H9 (cell line): ENCODE measurements at regions not wholly inside any gene's neighbourhood (a gene's known extent, or its start where the extent isn't known, plus 50 kb on each side); places are given as distances from the start of the nearest gene placed in this dataset.

Experiments
- DNase-seq: peaks from one replicate; pipeline ENCODE4 v3.0.0-alpha.2; 2017
- H2AFZ ChIP-seq: one replicate; pipeline ENCODE4 v1.6.1; 2013; ENCODE audit warnings: mild to moderate bottlenecking, low read length, control low read depth, moderate library complexity
- H2AK5ac ChIP-seq: 2 replicates; pipeline ENCODE4 v1.6.1; 2013; ENCODE audit warnings: low read length, control low read depth, mixed read lengths; ENCODE audit not compliant: insufficient read length
- H2BK120ac ChIP-seq: one replicate; pipeline ENCODE4 v1.6.1; 2013; ENCODE audit warnings: low read depth, mild to moderate bottlenecking, low read length, control low read depth, inconsistent platforms; ENCODE audit not compliant: poor library complexity, severe bottlenecking
- H2BK12ac ChIP-seq: 2 replicates; pipeline ENCODE4 v1.6.1; 2013; ENCODE audit warnings: low read length, control low read depth, mixed read lengths, low read depth; ENCODE audit not compliant: insufficient read length
- H2BK15ac ChIP-seq: 2 replicates; pipeline ENCODE4 v1.6.1; 2013; ENCODE audit warnings: low read depth, low read length, control low read depth
- H2BK20ac ChIP-seq: one replicate; pipeline ENCODE4 v1.6.1; 2013; ENCODE audit warnings: low read depth, mild to moderate bottlenecking, low read length, control low read depth, inconsistent platforms; ENCODE audit not compliant: poor library complexity, severe bottlenecking
- H2BK5ac ChIP-seq: 2 replicates; pipeline ENCODE4 v1.6.1; 2013; ENCODE audit warnings: low read length, control low read depth, mixed read lengths; ENCODE audit not compliant: insufficient read length
- H3K14ac ChIP-seq: 2 replicates; pipeline ENCODE4 v1.6.1; 2013; ENCODE audit warnings: low read length, control low read depth; ENCODE audit not compliant: insufficient read depth
- H3K18ac ChIP-seq: 2 replicates; pipeline ENCODE4 v1.6.1; 2013; ENCODE audit warnings: low read depth, mild to moderate bottlenecking, mixed read lengths, low read length, control low read depth; ENCODE audit not compliant: insufficient read length
- H3K23ac ChIP-seq: 2 replicates; pipeline ENCODE4 v1.6.1; 2013; ENCODE audit warnings: low read length, control low read depth, mixed read lengths, low read depth; ENCODE audit not compliant: insufficient read length
- H3K23me2 ChIP-seq: 2 replicates; pipeline ENCODE4 v1.6.1; 2013; ENCODE audit warnings: low read depth, mild to moderate bottlenecking, mixed read lengths, low read length, control low read depth; ENCODE audit not compliant: insufficient read length, poor library complexity, severe bottlenecking
- H3K27ac ChIP-seq: 2 replicates; pipeline ENCODE4 v1.5.1; 2013; ENCODE audit warnings: low read length, control low read depth, mixed read lengths, low read depth; ENCODE audit not compliant: insufficient read length
- H3K27me3 ChIP-seq: 2 replicates; pipeline ENCODE4 v1.6.1; 2013; ENCODE audit warnings: low read length, control low read depth, inconsistent platforms; ENCODE audit not compliant: insufficient read depth
- H3K4ac ChIP-seq: 2 replicates; pipeline ENCODE4 v1.6.1; 2013; ENCODE audit warnings: low read depth, mild to moderate bottlenecking, control low read depth, inconsistent platforms, low read length, moderate library complexity
- H3K4me1 ChIP-seq: 2 replicates; pipeline ENCODE4 v1.6.1; 2013; ENCODE audit warnings: low read length, control low read depth, inconsistent platforms; ENCODE audit not compliant: insufficient read depth
- H3K4me2 ChIP-seq: 2 replicates; pipeline ENCODE4 v1.6.1; 2013; ENCODE audit warnings: low read length, control low read depth, mixed read lengths; ENCODE audit not compliant: insufficient read length, insufficient read depth
- H3K56ac ChIP-seq: 2 replicates; pipeline ENCODE4 v1.6.1; 2013; ENCODE audit warnings: low read depth, mild to moderate bottlenecking, mixed read lengths, low read length, control low read depth; ENCODE audit not compliant: insufficient read length
- H3K79me1 ChIP-seq: 2 replicates; pipeline ENCODE4 v1.6.1; 2013; ENCODE audit warnings: low read depth, mild to moderate bottlenecking, moderate library complexity, low read length, control low read depth, inconsistent platforms; ENCODE audit not compliant: insufficient read depth, poor library complexity, severe bottlenecking
- H3K79me2 ChIP-seq: 2 replicates; pipeline ENCODE4 v1.6.1; 2013; ENCODE audit warnings: low read length, control low read depth, inconsistent platforms; ENCODE audit not compliant: insufficient read depth
- H3K9ac ChIP-seq: 2 replicates; pipeline ENCODE4 v1.6.1; 2013; ENCODE audit warnings: low read length, control low read depth, mixed read lengths; ENCODE audit not compliant: insufficient read length; ENCODE audit errors: extremely low read depth
- H3K9me3 ChIP-seq: one replicate; pipeline ENCODE4 v1.6.1; 2013; ENCODE audit warnings: low read depth, low read length, inconsistent platforms; ENCODE audit not compliant: control insufficient read depth
- H3T11ph ChIP-seq: one replicate; pipeline ENCODE4 v1.6.1; 2013; ENCODE audit warnings: mild to moderate bottlenecking, low read length, control low read depth, inconsistent platforms
- H4K20me1 ChIP-seq: one replicate; pipeline ENCODE4 v1.6.1; 2013; ENCODE audit not compliant: control insufficient read depth, insufficient read length, insufficient read depth
- H4K5ac ChIP-seq: 2 replicates; pipeline ENCODE4 v1.6.1; 2013; ENCODE audit warnings: low read depth, mild to moderate bottlenecking, mixed read lengths, low read length, control low read depth; ENCODE audit not compliant: insufficient read length
- H4K8ac ChIP-seq: replicated peaks from 2 replicates; pipeline ENCODE4 v1.6.1; 2013; ENCODE audit warnings: low read length, control low read depth, mixed read lengths, low read depth; ENCODE audit not compliant: insufficient read length
- H4K91ac ChIP-seq: 2 replicates; pipeline ENCODE4 v1.6.1; 2013; ENCODE audit warnings: low read depth, mild to moderate bottlenecking, moderate library complexity, mixed read lengths, low read length, control low read depth; ENCODE audit not compliant: insufficient read length
- H3K27ac Mint-ChIP-seq, 3 experiments: 2 replicates in 2 of 3; 3 replicates in 1 of 3; pipeline ENCODE4 v1.8.0; 2020 to 2021; ENCODE audit warnings: mixed read lengths in 3 of 3, mild to moderate bottlenecking in 1 of 3, moderate library complexity in 1 of 3
- H3K27me3 Mint-ChIP-seq: 2 replicates; pipeline ENCODE4 v1.8.0; 2021; ENCODE audit warnings: low read depth, mild to moderate bottlenecking, moderate library complexity, mixed read lengths
- H3K36me3 Mint-ChIP-seq, 3 experiments: 2 replicates in 2 of 3; 3 replicates in 1 of 3; pipeline ENCODE4 v1.8.0; 2020 to 2021; ENCODE audit warnings: low read depth in 3 of 3, mixed read lengths in 3 of 3; ENCODE audit not compliant: insufficient read depth in 1 of 3
- H3K4me1 Mint-ChIP-seq, 2 experiments: 2 replicates each; pipeline ENCODE4 v1.8.0; 2020; ENCODE audit warnings: mixed read lengths in 2 of 2
- H3K4me3 Mint-ChIP-seq, 2 experiments: 2 replicates in 1 of 2; 3 replicates in 1 of 2; pipeline ENCODE4 v1.8.0; 2020 to 2021; ENCODE audit warnings: mild to moderate bottlenecking in 2 of 2, mixed read lengths in 2 of 2, moderate library complexity in 1 of 2
- H3K9me3 Mint-ChIP-seq, 2 experiments: 2 replicates in 1 of 2; 3 replicates in 1 of 2; pipeline ENCODE4 v1.8.0; 2020; ENCODE audit warnings: mild to moderate bottlenecking in 2 of 2, mixed read lengths in 2 of 2, moderate library complexity in 1 of 2
- CTCF ChIP-seq: fragments of 200-600 bp; sonication (generic); conservative IDR thresholded peaks from 3 replicates; pipeline ENCODE4 v1.8.0; 2021; ENCODE audit warnings: antibody characterized with exemption, mild to moderate bottlenecking
- WGBS: extraction: QIAGEN DNeasy Blood & Tissue Kit; methylation state at CpG from one replicate; pipeline ENCODE4 v1.1.7; 2013; ENCODE audit warnings: missing lambda C conversion rate, low lambda C conversion rate, mixed read lengths; ENCODE audit not compliant: insufficient read length; ENCODE audit errors: extremely low coverage; 5-methylcytosine and 5-hydroxymethylcytosine counted together

- Histone ChIP-seq H3K23me2 (no peaks in the 10 kb centered on the region), H3K9ac (no peak overlapping the region), H4K5ac (no peak overlapping the region), H4K8ac (no peak overlapping the region), H3K9me3 (no peaks in the 10 kb centered on the region), H3K27ac (no peak overlapping the region), H3K79me1 (no peaks in the 10 kb centered on the region), H3K18ac (no peak overlapping the region), H2AK5ac (no peak overlapping the region), H3K23ac (no peak overlapping the region), H3K4ac (no peak overlapping the region), H2BK12ac (no peak overlapping the region), H3K4me2 (no peak overlapping the region), H3K14ac (no peak overlapping the region), H2BK20ac (no peak overlapping the region), H2BK15ac (no peak overlapping the region), H3K56ac (no peak overlapping the region), H2BK120ac (no peak overlapping the region), H2BK5ac (no peak overlapping the region), H3K79me2 (no peaks in the 10 kb centered on the region; the same call in 1 of the 2 replicates), H3T11ph (no peak overlapping the region), H3K4me1 (no peaks in the 10 kb centered on the region), H3K27me3 (no peaks in the 10 kb centered on the region), H4K20me1 (no peaks in the 10 kb centered on the region), H2AFZ (no peak overlapping the region), H4K91ac (no peak overlapping the region)
- no peak overlapping the region for H3K4me3 Mint-ChIP-seq
- H3K4me1 Mint-ChIP-seq: peaks cover 8 to 9% of the 10 kb centered on the region in 2 experiments
- peak overlapping the region in 1 of 3 experiments; percentile 70; a peak in 2 of 7 replicates for H3K27ac Mint-ChIP-seq
- DNase-seq: no peak
- peaks cover 3 to 15% (median 10%) of the 10 kb centered on the region in 3 experiments; a peak in 6 of 7 replicates for H3K36me3 Mint-ChIP-seq
- no peaks in the 10 kb centered on the region for H3K27me3 Mint-ChIP-seq
- no peaks in the 10 kb centered on the region for H3K9me3 Mint-ChIP-seq
- TF ChIP-seq CTCF: no peak
- WGBS: no CpG with 5 or more reads among the region's 4 CpGs
Measured at GRCh38 chr6:154886016-154886415, 109.1 kb upstream of the TIAM2 start.
